GM12875 (cell line): ENCODE measurements at regions not wholly inside any gene's neighbourhood (a gene's known extent, or its start where the extent isn't known, plus 50 kb on each side); places are given as distances from the start of the nearest gene placed in this dataset.
A peak's percentile ranks its signal among the peaks of the same experiment; 100 is the strongest.
"Not testable (repeated sequence)": the region's sequence is repeated elsewhere in the genome, so short reads cannot be mapped to it uniquely, and the experiment has no call there.

Experiments
- H3K4me3 ChIP-seq: one replicate; pipeline ENCODE4 v1.5.1; 2011; ENCODE audit warnings: low read depth, low read length, control low read depth
- TF ChIP-seq, protein P1 (sequence below): IDR thresholded peaks from 2 replicates; pipeline ENCODE4 v1.5.1; 2011; ENCODE audit warnings: low read depth, mild to moderate bottlenecking, control low read depth, inconsistent platforms, low read length, moderate library complexity, borderline replicate concordance; ENCODE audit not compliant: insufficient read depth

DNA sequence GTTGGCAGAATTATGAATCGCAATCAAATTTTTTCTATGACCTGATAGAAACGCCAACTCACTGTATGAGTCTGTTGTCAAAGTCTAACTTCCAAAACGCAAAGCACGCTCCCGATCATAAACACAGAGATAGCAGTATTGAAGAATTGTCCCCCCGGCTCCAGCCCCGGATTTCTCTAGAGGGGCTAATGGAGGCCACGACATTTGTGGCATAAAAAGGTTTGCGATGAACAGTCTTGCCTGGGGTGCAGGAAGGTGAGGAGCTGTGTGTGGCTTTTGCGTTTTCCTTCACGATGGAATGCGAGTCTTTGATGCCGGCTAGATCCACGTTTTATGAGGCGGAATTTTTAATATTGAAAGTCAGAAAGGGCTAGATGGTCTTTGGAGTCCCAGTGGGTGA, 183.0 kb downstream of the CRLF2 start:
- TF ChIP-seq, protein P1, sequence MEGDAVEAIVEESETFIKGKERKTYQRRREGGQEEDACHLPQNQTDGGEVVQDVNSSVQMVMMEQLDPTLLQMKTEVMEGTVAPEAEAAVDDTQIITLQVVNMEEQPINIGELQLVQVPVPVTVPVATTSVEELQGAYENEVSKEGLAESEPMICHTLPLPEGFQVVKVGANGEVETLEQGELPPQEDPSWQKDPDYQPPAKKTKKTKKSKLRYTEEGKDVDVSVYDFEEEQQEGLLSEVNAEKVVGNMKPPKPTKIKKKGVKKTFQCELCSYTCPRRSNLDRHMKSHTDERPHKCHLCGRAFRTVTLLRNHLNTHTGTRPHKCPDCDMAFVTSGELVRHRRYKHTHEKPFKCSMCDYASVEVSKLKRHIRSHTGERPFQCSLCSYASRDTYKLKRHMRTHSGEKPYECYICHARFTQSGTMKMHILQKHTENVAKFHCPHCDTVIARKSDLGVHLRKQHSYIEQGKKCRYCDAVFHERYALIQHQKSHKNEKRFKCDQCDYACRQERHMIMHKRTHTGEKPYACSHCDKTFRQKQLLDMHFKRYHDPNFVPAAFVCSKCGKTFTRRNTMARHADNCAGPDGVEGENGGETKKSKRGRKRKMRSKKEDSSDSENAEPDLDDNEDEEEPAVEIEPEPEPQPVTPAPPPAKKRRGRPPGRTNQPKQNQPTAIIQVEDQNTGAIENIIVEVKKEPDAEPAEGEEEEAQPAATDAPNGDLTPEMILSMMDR = no peak
- no peak overlapping the region for H3K4me3 ChIP-seq

DNA sequence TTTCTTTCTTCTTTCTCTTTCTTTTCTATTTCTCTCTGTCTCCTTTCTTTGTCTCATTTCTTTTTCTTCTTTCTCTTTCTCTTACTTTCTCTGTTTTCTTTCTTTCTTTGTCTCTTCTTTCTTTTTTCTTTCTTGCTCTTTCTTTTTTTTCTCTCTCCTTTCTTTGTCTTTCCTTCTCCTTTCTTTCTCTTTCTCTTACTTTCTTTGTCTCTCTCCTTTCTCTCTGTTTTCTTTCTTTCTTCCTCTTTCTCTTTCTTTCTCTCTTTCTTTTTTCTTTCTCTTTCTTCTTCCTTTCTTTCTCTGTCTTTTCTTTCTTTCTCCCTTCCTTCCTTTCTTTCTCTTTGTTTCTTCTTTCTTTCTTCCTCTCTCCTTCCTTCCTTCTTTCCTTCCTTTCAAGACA, 184.8 kb downstream of the CRLF2 start:
- TF ChIP-seq, protein P1 = no peak
- H3K4me3 ChIP-seq = no peak overlapping the region

DNA sequence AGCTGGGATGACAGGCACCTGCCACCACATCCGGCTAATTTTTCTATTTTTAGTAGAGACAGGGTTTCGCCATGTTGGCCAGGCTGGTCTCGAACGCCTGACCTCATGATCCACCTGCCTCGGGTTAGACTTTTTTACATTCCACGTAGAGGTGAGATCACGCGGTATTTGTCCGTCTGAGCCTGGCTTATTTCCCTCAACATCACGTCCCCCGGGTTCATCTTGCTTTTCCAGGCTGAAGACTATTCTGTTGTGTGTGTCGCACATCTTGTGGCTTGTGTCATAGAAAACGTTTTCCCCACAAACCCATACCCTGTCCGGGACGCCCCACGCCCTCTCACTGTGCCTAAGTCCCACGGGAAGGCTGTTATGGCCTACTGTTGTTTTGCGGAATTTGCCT, 185.3 kb downstream of the CRLF2 start:
- H3K4me3 ChIP-seq = peak overlapping the region; percentile 16
- TF ChIP-seq, protein P1 = no peak

DNA sequence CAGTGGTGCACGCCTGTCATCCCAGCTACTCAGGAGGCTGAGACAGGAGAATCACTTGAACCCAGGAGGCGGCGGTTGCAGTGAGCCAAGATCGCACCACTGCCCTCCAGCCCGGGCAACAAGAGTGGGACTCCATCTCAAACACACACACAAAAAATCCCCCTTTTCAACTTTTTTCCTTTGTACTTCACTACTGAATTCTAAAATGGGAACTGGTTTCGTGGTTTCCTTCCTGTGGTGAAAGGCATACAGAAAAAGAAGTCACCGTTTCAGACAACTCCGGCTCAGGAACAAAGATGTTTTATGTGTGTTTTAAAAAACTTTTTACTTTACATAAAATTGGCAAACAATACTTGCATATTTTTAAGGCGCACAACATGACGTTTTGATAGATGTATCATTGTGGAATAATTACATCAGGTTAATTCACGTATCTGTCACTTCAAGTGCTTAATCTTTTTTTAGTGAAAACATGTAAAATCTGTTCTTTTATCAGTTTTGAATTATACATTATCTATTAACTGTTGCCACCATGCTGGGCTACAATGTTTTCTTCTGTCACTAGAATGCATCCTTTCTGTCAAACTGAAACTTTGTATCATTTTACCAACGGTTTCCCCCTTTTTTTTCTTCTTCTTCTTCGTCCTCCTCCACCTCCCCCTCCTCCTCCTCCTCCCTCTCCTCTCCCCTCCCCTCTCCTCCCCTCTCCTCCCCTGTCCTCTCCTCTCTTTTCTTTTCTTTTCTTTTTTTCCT, 186.0 kb downstream of the CRLF2 start:
- H3K4me3 ChIP-seq = no peak overlapping the region

DNA sequence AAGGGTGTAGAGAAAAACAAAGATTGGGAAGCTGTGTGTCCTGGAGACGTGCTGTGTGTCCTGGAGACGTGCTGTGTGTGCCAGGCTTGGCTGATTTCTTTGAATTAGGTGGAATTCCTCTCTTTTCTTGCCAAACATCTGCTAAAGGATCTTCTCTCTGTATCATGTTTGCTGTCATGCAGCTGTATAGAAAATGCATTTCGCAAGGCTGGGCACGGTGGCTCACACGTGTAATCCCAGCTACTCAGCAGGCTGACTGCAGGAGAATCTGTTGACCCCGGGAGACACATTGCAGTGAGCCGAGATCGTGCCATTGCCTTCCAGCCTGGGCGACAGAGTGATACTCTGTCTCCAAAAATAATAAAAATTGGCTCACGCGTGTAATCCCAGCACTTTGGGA, 187.0 kb downstream of the CRLF2 start:
- TF ChIP-seq, protein P1 = no peak
- no peak overlapping the region for H3K4me3 ChIP-seq

More for the DNA sequence above, 186.0 kb downstream of the CRLF2 start:
- TF ChIP-seq, protein P1 = no peak

DNA sequence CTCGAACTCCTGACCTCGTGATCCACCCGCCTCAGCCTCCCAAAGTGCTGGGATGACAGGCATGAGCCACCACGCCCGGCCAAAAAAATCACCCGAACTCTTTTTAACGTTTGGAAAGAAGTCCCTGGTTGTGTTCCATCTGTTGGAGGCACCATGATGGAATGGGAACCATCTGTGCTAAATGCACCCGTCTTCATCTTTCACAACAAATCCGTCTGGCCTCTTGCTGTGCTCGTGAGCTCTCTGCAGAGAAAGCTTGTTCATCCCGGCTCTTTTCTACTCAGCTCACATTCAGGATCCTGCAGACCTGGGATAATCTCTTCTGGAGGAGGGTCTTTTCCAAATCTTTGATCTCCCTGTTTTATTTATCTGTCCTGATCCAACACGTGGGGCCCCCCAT, 188.8 kb downstream of the CRLF2 start:
- TF ChIP-seq, protein P1 = no peak

DNA sequence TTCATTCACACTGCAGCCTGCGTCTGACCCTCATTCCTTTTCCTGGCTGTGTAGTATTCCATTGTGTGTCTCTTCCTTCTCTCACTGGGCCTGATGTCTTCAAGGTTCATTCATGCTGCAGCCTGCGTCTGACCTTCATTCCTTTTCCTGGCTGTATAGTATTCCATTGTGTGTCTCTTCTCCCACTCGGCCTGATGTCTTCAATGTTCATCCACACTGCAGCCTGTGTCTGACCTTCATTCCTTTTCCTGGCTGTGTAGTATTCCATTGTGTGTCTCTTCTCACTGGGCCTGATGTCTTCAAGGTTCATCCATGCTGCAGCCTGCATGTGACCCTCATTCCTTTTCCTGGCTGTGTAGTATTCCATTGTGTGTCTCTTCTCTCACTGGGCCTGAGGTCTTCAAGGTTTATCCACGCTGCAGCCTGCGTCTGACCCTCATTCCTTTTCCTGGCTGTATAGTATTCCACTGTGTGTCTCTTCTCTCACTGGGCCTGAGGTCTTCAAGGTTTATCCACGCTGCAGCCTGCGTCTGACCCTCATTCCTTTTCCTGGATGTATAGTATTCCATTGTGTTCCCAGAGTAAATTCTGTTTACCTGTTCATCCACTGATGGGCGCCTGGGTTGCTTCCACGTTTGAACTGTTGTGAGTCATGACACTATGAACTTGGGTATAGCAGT, 191.0 kb downstream of the CRLF2 start:
- H3K4me3 ChIP-seq = not testable (repeated sequence)

More for the DNA sequence above, 188.8 kb downstream of the CRLF2 start:
- no peak overlapping the region for H3K4me3 ChIP-seq
